Motor neuron (in vitro differentiated cells): ENCODE measurements at regions not wholly inside any gene's neighbourhood (a gene's known extent, or its start where the extent isn't known, plus 50 kb on each side); places are given as distances from the start of the nearest gene placed in this dataset.

Experiments used
- ATAC-seq, 8 experiments: fragments of 200-7000 bp; cut with Tn5 transposase; replicated peaks in 6 of 8; 2 replicates each; pipeline ENCODE4 v1.8.0; 2021; ENCODE audit warnings: mild to moderate bottlenecking in 8 of 8, moderate library complexity in 8 of 8
- H3K27ac ChIP-seq, 2 donors: fragments of 250-450 bp; sonication (Bioruptor Pico); 2 replicates each; pipeline ENCODE4 v1.9.0; 2021; ENCODE audit warnings: antibody characterized with exemption in 2 of 2, mild to moderate bottlenecking in 2 of 2, moderate library complexity in 1 of 2
- H3K4me1 ChIP-seq, 2 donors: fragments of 250-450 bp; sonication (Bioruptor Pico); replicated peaks in 1 of 2; 2 replicates each; pipeline ENCODE4 v1.6.1; 2021; ENCODE audit warnings: antibody characterized with exemption in 2 of 2, mild to moderate bottlenecking in 2 of 2, moderate library complexity in 1 of 2
- H3K4me3 ChIP-seq, 5 donors: fragments of 250-450 bp; sonication (Bioruptor Pico); 2 replicates each; pipeline ENCODE4 v1.9.0; 2021; ENCODE audit warnings: antibody characterized with exemption in 5 of 5, mild to moderate bottlenecking in 5 of 5, moderate library complexity in 4 of 5
- WGBS, 10 experiments: fragments of 450-650 bp; shearing (Covaris generic); methylation state at CpG; one replicate each; pipeline ENCODE4 v1.0.0; 2022; 5-methylcytosine and 5-hydroxymethylcytosine counted together
- in situ Hi-C, 9 experiments: fragments of 400-800 bp; cut with MboI; loops; one replicate each; pipeline ENCODE4 v1.15.0; 2021; ENCODE audit warnings: low sequenced_read_pairs in 9 of 9, low pct_unique_long_range_greater_than_20kb in 2 of 9; ENCODE audit not compliant: unreplicated experiment in 9 of 9

- H3K4me1 ChIP-seq, result no peaks in the 10 kb centered on the region
- in situ Hi-C loops, result no loop called here
- H3K27ac ChIP-seq, result no peak overlapping the region
- no peak for ATAC-seq
- no peak overlapping the region for H3K4me3 ChIP-seq
Measured at GRCh38 chr6:74768738-74769137, 437.1 kb downstream of the COL12A1 start.

GRCh38 chr6:74768120-74768519, 437.7 kb downstream of the COL12A1 start:
- Histone ChIP-seq H3K27ac (no peak overlapping the region), H3K4me3 (no peak overlapping the region), H3K4me1 (no peaks in the 10 kb centered on the region)
- no peak for ATAC-seq
- in situ Hi-C loops, result no loop called here
- WGBS, 10 experiments, result 42 to 90% (median 69%) methylated on average over 1 to 3 of the region's 3 CpGs; no CpG with 5 or more reads in 1 of the 10 experiments

- no peak overlapping the region for H3K4me3 ChIP-seq
- H3K27ac ChIP-seq, result no peak overlapping the region
- in situ Hi-C loops, result no loop called here
- ATAC-seq, result no peak
- WGBS, 10 experiments, result 67 to 100% (median 92%) methylated on average over 1 to 3 of the region's 3 CpGs; no CpG with 5 or more reads in 2 of the 10 experiments
- no peaks in the 10 kb centered on the region for H3K4me1 ChIP-seq
Measured at GRCh38 chr6:74765486-74765885, 440.4 kb downstream of the COL12A1 start.

GRCh38 chr6:74764486-74764885, 441.4 kb downstream of the COL12A1 start:
- in situ Hi-C loops, result no loop called here
- 8 to 94% (median 87%) methylated on average over 1 to 2 of the region's 2 CpGs; no CpG with 5 or more reads in 2 of the 10 experiments for WGBS, 10 experiments
- Histone ChIP-seq H3K27ac (no peak overlapping the region), H3K4me3 (no peak overlapping the region), H3K4me1 (no peaks in the 10 kb centered on the region)
- ATAC-seq, result peak in 3 of 8 experiments; percentile 40 to 52 (median 47)

- Histone ChIP-seq H3K4me1 (no peaks in the 10 kb centered on the region), H3K27ac (no peak overlapping the region), H3K4me3 (no peak overlapping the region)
- no peak for ATAC-seq
- in situ Hi-C loops, result no loop called here
- 0 to 65% (median 30%) methylated on average over 1 to 2 of the region's 2 CpGs; no CpG with 5 or more reads in 1 of the 10 experiments for WGBS, 10 experiments
Measured at GRCh38 chr6:74762841-74763240, 443.0 kb downstream of the COL12A1 start.

- H3K4me1 ChIP-seq, result no peaks in the 10 kb centered on the region
- no peak overlapping the region for H3K4me3 ChIP-seq
- ATAC-seq, result no peak
- in situ Hi-C loops, result no loop called here
- H3K27ac ChIP-seq, result no peak overlapping the region
- WGBS, 10 experiments, result 55 to 100% (median 76%) methylated on average over 1 of the region's 1 CpG; no CpG with 5 or more reads in 4 of the 10 experiments
Measured at GRCh38 chr6:74757813-74758212, 448.0 kb downstream of the COL12A1 start.

GRCh38 chr6:74756923-74757322, 448.9 kb downstream of the COL12A1 start:
- no peak for ATAC-seq
- no peaks in the 10 kb centered on the region for H3K4me1 ChIP-seq
- in situ Hi-C loops, result no loop called here
- no peak overlapping the region for H3K4me3 ChIP-seq
- WGBS, 10 experiments, result 28 to 100% (median 89%) methylated on average over 1 to 2 of the region's 2 CpGs; no CpG with 5 or more reads in 3 of the 10 experiments
- H3K27ac ChIP-seq, result no peak overlapping the region

- no peaks in the 10 kb centered on the region for H3K4me1 ChIP-seq
- in situ Hi-C loops, result no loop called here
- H3K27ac ChIP-seq, result no peak overlapping the region
Measured at GRCh38 chr6:74755778-74756177, 450.1 kb downstream of the COL12A1 start.

GRCh38 chr6:74755196-74755595, 450.7 kb downstream of the COL12A1 start:
- H3K27ac ChIP-seq, result no peak overlapping the region
- WGBS, 10 experiments, result 40 to 95% (median 75%) methylated on average over 1 to 6 of the region's 10 CpGs; no CpG with 5 or more reads in 6 of the 10 experiments
- in situ Hi-C loops, result no loop called here
- ATAC-seq, result no peak
- H3K4me1 ChIP-seq, result no peaks in the 10 kb centered on the region
- no peak overlapping the region for H3K4me3 ChIP-seq

More at GRCh38 chr6:74755778-74756177, 450.1 kb downstream of the COL12A1 start:
- H3K4me3 ChIP-seq, result no peak overlapping the region
- no peak for ATAC-seq
- WGBS, 10 experiments, result 17 to 80% (median 59%) methylated on average over 1 to 2 of the region's 2 CpGs; no CpG with 5 or more reads in 1 of the 10 experiments

- H3K4me3 ChIP-seq, result no peak overlapping the region
- H3K27ac ChIP-seq, result no peak overlapping the region
- H3K4me1 ChIP-seq, result no peaks in the 10 kb centered on the region
- no peak for ATAC-seq
- 11 to 100% (median 64%) methylated on average over 1 to 2 of the region's 2 CpGs for WGBS, 10 experiments
- in situ Hi-C loops, result no loop called here
Measured at GRCh38 chr6:74753883-74754600, 451.8 kb downstream of the COL12A1 start.

GRCh38 chr6:74752303-74752702, 453.6 kb downstream of the COL12A1 start:
- WGBS, 10 experiments, result 62 to 100% (median 86%) methylated on average over 1 to 3 of the region's 3 CpGs; no CpG with 5 or more reads in 3 of the 10 experiments
- Histone ChIP-seq H3K27ac (no peak overlapping the region), H3K4me3 (no peak overlapping the region), H3K4me1 (no peaks in the 10 kb centered on the region)
- in situ Hi-C loops, result no loop called here
- no peak for ATAC-seq

GRCh38 chr6:74750826-74751225, 455.0 kb downstream of the COL12A1 start:
- ATAC-seq, result no peak
- H3K27ac ChIP-seq, result no peak overlapping the region
- in situ Hi-C loops, result no loop called here
- no peak overlapping the region for H3K4me3 ChIP-seq
- H3K4me1 ChIP-seq, result no peaks in the 10 kb centered on the region

GRCh38 chr6:74749211-74750147, 456.4 kb downstream of the COL12A1 start:
- peak in 4 of 8 experiments; percentile 11 to 75 (median 25) for ATAC-seq
- Histone ChIP-seq H3K27ac (no peak overlapping the region), H3K4me3 (no peak overlapping the region), H3K4me1 (no peaks in the 10 kb centered on the region)
- in situ Hi-C loops, result no loop called here
- 48 to 100% (median 81%) methylated on average over 2 to 9 of the region's 10 CpGs for WGBS, 10 experiments
